ENCODE measurements at regions not wholly inside any gene's neighbourhood (a gene's known extent, or its start where the extent isn't known, plus 50 kb on each side); places are given as distances from the start of the nearest gene placed in this dataset.

- Histone ChIP-seq H3K9ac (no peak overlapping the region), H3K79me2 (ENCODE audit: insufficient read depth) (no peaks in the 10 kb centered on the region), H3K9me2 (no peaks in the 10 kb centered on the region), H3K4me2 (no peak overlapping the region), H3K4me3 (ENCODE audit: low read depth in 2 of 2, low read length in 1 of 2) (no peak overlapping the region), H3K9me3 (no peaks in the 10 kb centered on the region), H3K4me1 (ENCODE audit: control insufficient read depth in 1 of 2, insufficient read depth in 2 of 2, low read depth in 1 of 2, low read length in 1 of 2) (peaks cover 0 to 5% of the 10 kb centered on the region in 2 experiments; a peak in 2 of 4 replicates), H3K36me3 (replicated peaks in 1 of 2; ENCODE audit: control insufficient read depth in 1 of 2, insufficient read depth in 2 of 2, low read length in 1 of 2) (no peaks in the 10 kb centered on the region), H3K27me3 (ENCODE audit: insufficient read depth) (no peaks in the 10 kb centered on the region), H3F3A (replicated peaks; ENCODE audit: insufficient read depth) (no peaks in the 10 kb centered on the region), H4K20me1 (ENCODE audit: insufficient read depth) (no peaks in the 10 kb centered on the region), H2AFZ (ENCODE audit: low read depth) (no peak overlapping the region), H3K27ac (ENCODE audit: low read depth in 2 of 2, low read length in 1 of 2) (peak overlapping the region in 1 of 2 experiments; percentile 63; a peak in 1 of 4 replicates)
- POLR2A ChIA-PET: no interaction called here
- CTCF ChIA-PET: interaction anchor here (1.0 to 1.1 kb wide), 2 partner anchors 10 to 22 kb away, joined by 3 to 4 read pairs; no protein-coding TSS in a partner anchor
- 6% methylated on average over 3 of the region's 3 CpGs for WGBS (ENCODE audit: low lambda C conversion rate)
- DNase-seq: no peak
- TF ChIP-seq JUND (IDR thresholded peaks at IDR 0.05): no peak
- TF ChIP-seq CTCF (IDR thresholded peaks at IDR 0.05): no peak
- TF ChIP-seq CHD2 (IDR thresholded peaks at IDR 0.05; ENCODE audit: low read length, partially characterized antibody): no peak
- TF ChIP-seq MAX (IDR thresholded peaks at IDR 0.05; ENCODE audit: low read depth): no peak
- TF ChIP-seq USF1 (IDR thresholded peaks at IDR 0.05; ENCODE audit: borderline replicate concordance, low read depth): no peak
- TF ChIP-seq YY1 (IDR thresholded peaks at IDR 0.05; ENCODE audit: low read depth): no peak
- no peak for TF ChIP-seq ZBTB33 (IDR thresholded peaks at IDR 0.05; ENCODE audit: borderline replicate concordance, low read depth)
- TF ChIP-seq GATA2 (CRISPR knock-in tag; IDR thresholded peaks at IDR 0.05): no peak
- TF ChIP-seq POLR2AphosphoS5 (IDR thresholded peaks at IDR 0.05; ENCODE audit: low read depth, low read length): no peak
Measured at GRCh38 chr18:51255693-51256092, 58.2 kb upstream of the MEX3C start.

GRCh38 chr18:51257150-51257549, 59.7 kb upstream of the MEX3C start:
- no peaks in the 10 kb centered on the region for H3K27me3 ChIP-seq (ENCODE audit: insufficient read depth)
- WGBS (ENCODE audit: low lambda C conversion rate): 42% methylated on average over 4 of the region's 4 CpGs
- H3F3A ChIP-seq (replicated peaks; ENCODE audit: insufficient read depth): no peaks in the 10 kb centered on the region
- H3K4me3 ChIP-seq (ENCODE audit: low read depth in 2 of 2, low read length in 1 of 2): no peak overlapping the region
- ChIA-PET CTCF (no interaction called here), POLR2A (no interaction called here)
- H3K4me2 ChIP-seq: no peak overlapping the region
- DNase-seq: no peak
- H4K20me1 ChIP-seq (ENCODE audit: insufficient read depth): no peaks in the 10 kb centered on the region
- H3K9me3 ChIP-seq: no peaks in the 10 kb centered on the region
- H3K9ac ChIP-seq: no peak overlapping the region
- TF ChIP-seq JUND (IDR thresholded peaks at IDR 0.05): no peak
- 0 out of 2 replicates have a peak, but pooled peaks have one; percentile 8 for TF ChIP-seq GATA2 (CRISPR knock-in tag; IDR thresholded peaks at IDR 0.05)
- no peak for TF ChIP-seq RXRA (IDR thresholded peaks at IDR 0.05; ENCODE audit: borderline replicate concordance, low read depth)
- no peak for TF ChIP-seq FOXM1 (IDR thresholded peaks at IDR 0.05; ENCODE audit: low read depth)
- no peak for TF ChIP-seq EP300 (IDR thresholded peaks at IDR 0.05; ENCODE audit: borderline replicate concordance in 1 of 2, low read depth in 1 of 2, low read length in 1 of 2)
- TF ChIP-seq PBX3 (IDR thresholded peaks at IDR 0.05): no peak
- no peak for TF ChIP-seq POLR2AphosphoS5 (IDR thresholded peaks at IDR 0.05; ENCODE audit: low read depth, low read length)
- TF ChIP-seq REST (IDR thresholded peaks at IDR 0.05; ENCODE audit: low read depth, low read length): no peak
- H3K36me3 ChIP-seq (replicated peaks in 1 of 2; ENCODE audit: control insufficient read depth in 1 of 2, insufficient read depth in 2 of 2, low read length in 1 of 2): no peaks in the 10 kb centered on the region
- H3K4me1 ChIP-seq (ENCODE audit: control insufficient read depth in 1 of 2, insufficient read depth in 2 of 2, low read depth in 1 of 2, low read length in 1 of 2): peaks cover 0 to 5% of the 10 kb centered on the region in 2 experiments; a peak in 2 of 4 replicates
- H3K79me2 ChIP-seq (ENCODE audit: insufficient read depth): no peaks in the 10 kb centered on the region
- peak overlapping the region in 1 of 2 experiments; percentile 76; a peak in 1 of 4 replicates for H3K27ac ChIP-seq (ENCODE audit: low read depth in 2 of 2, low read length in 1 of 2)
- H3K9me2 ChIP-seq: no peaks in the 10 kb centered on the region
- no peak overlapping the region for H2AFZ ChIP-seq (ENCODE audit: low read depth)

Measured in SK-N-SH (cell line).